Subcutaneous abdominal adipose tissue (tissue), 5 donors: ENCODE measurements at regions not wholly inside any gene's neighbourhood (a gene's known extent, or its start where the extent isn't known, plus 50 kb on each side); places are given as distances from the start of the nearest gene placed in this dataset.

Experiments
- H3K27ac ChIP-seq: one replicate; pipeline ENCODE4 v1.7.0; 2013; ENCODE audit warnings: low read depth, mild to moderate bottlenecking, inconsistent platforms, low read length, moderate library complexity
- H3K27me3 ChIP-seq, 5 donors: one replicate each; pipeline ENCODE4 v1.7.0; 2013; ENCODE audit warnings: low read length in 5 of 5, inconsistent platforms in 1 of 5; ENCODE audit not compliant: control insufficient read depth in 5 of 5, insufficient read depth in 4 of 5
- H3K36me3 ChIP-seq, 5 donors: one replicate each; pipeline ENCODE4 v1.7.0; 2013; ENCODE audit warnings: low read length in 5 of 5; ENCODE audit not compliant: control insufficient read depth in 5 of 5, insufficient read depth in 5 of 5
- H3K4me1 ChIP-seq, 5 donors: one replicate each; pipeline ENCODE4 v1.7.0; 2013; ENCODE audit warnings: low read length in 5 of 5, mild to moderate bottlenecking in 3 of 5, moderate library complexity in 1 of 5; ENCODE audit not compliant: control insufficient read depth in 5 of 5, insufficient read depth in 5 of 5
- H3K4me3 ChIP-seq, 5 donors: one replicate each; pipeline ENCODE4 v1.7.0; 2013; ENCODE audit warnings: low read length in 5 of 5, low read depth in 1 of 5
- H3K9ac ChIP-seq, 5 donors: one replicate each; pipeline ENCODE4 v1.7.0; 2013; ENCODE audit warnings: low read length in 5 of 5, mild to moderate bottlenecking in 4 of 5, moderate library complexity in 3 of 5
- H3K9me3 ChIP-seq, 5 donors: one replicate each; pipeline ENCODE4 v1.7.0; 2013; ENCODE audit warnings: low read length in 5 of 5; ENCODE audit not compliant: control insufficient read depth in 5 of 5
- donor health status: healthy.
- donor health status: healthy.
- donor health status: healthy.
- donor health status: healthy.
- donor health status: healthy.

DNA sequence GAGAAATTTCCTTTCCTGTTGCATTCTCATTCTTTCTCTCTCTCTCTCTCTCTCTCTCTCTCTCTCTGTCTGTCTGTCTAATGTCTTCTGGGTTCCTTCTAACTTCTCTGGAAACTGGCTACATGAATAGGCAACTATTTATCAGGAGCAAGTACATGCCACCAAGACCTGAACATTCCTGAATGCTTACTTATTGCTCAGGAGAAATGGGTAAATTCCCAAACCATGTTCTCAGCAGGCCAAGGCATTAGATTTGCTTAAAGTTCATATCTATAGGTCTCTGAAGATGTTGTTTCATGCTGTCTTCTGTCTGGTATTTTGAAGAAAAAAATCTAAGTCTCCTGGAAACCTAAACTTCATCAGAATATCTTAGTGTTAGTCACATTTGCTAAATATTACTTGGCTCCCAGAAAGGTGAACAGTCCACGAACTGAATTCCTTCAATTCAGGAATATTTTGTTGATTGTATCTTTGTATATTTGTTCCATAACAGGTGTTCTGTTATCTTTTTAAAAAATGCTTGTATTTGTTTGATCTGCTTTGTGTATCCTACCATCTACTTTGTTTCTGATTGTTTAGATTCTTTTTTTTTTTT is 77.2 kb upstream of the FIGN start:
- Histone ChIP-seq H3K4me3 (no peak overlapping the region), H3K27me3 (no peaks in the 10 kb centered on the region), H3K27ac (no peak overlapping the region), H3K9ac (no peak overlapping the region), H3K4me1 (no peaks in the 10 kb centered on the region), H3K9me3 (peaks cover 0 to 12% (median 4%) of the 10 kb centered on the region in 5 donors), H3K36me3 (no peaks in the 10 kb centered on the region)

DNA sequence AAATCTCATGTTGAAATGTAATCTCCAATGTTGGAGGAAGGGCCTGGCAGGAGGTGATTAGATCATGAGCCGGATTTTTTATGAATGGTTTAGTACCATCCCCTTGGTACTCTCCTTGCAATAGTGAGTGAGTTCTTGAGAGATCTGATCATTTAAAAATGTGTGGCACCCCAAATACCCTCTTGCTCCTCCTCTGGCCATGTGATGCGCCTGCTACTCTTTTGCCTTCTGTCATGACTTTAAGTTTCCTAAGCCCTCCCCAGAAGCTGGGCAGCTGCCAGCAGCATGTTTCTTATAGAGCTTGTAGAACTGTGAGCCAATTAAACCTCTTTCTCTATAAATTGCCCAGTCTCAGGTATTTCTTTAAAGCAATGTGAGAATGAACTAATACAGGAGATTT is 72.6 kb upstream of the FIGN start:
- Histone ChIP-seq H3K27ac (no peak overlapping the region), H3K9ac (no peak overlapping the region), H3K36me3 (no peaks in the 10 kb centered on the region), H3K4me1 (no peaks in the 10 kb centered on the region), H3K9me3 (peaks cover 0 to 6% (median 2%) of the 10 kb centered on the region in 5 donors), H3K4me3 (no peak overlapping the region), H3K27me3 (no peaks in the 10 kb centered on the region)

DNA sequence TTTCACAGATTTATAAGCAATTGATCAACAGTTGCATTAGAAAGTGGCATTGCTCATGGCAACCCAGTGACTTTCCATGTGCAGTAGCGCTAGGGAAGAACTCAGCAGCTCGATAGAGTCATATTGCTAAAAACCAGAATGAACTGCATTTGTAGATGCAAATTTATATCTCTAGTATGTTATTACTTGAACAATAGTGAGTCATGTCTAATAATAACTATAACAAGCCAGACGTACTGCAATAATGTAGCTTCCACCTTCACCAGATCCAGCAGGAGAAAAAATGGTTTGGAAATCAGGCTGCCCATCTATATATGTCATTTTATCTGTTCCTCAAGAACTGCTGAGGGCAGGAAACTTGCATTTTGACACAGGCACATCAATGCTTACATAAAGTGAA is 66.5 kb upstream of the FIGN start:
- no peaks in the 10 kb centered on the region for H3K36me3 ChIP-seq
- peaks cover 0 to 9% (median 0%) of the 10 kb centered on the region in 5 donors for H3K4me1 ChIP-seq
- H3K9me3 ChIP-seq: no peaks in the 10 kb centered on the region
- no peak overlapping the region for H3K27ac ChIP-seq
- H3K27me3 ChIP-seq: no peaks in the 10 kb centered on the region
- no peak overlapping the region for H3K4me3 ChIP-seq
- no peak overlapping the region for H3K9ac ChIP-seq

DNA sequence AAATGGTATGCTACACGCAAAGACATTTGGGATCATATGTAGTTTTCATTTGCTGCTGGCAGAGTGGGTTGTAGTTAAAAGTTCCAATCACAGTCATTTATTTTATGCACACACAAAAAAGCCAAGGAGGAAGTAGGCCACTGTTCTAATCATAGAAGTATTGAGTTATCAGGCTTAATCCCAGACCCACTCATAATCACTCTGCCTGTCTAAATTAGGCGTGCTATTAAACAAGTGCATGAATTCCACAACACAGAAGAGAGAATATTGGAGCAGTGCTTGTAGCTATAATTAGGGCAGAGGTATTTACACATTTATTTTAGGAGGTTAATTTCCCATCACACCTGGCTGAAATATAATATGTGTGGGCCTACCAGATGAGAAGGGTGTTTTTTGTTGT is 65.7 kb upstream of the FIGN start:
- H3K9me3 ChIP-seq: no peaks in the 10 kb centered on the region
- no peaks in the 10 kb centered on the region for H3K36me3 ChIP-seq
- no peaks in the 10 kb centered on the region for H3K27me3 ChIP-seq
- no peak overlapping the region for H3K27ac ChIP-seq
- H3K9ac ChIP-seq: peak overlapping the region in 1 of 5 donors; percentile 31
- H3K4me1 ChIP-seq: peaks cover 0 to 9% (median 0%) of the 10 kb centered on the region in 5 donors
- no peak overlapping the region for H3K4me3 ChIP-seq

DNA sequence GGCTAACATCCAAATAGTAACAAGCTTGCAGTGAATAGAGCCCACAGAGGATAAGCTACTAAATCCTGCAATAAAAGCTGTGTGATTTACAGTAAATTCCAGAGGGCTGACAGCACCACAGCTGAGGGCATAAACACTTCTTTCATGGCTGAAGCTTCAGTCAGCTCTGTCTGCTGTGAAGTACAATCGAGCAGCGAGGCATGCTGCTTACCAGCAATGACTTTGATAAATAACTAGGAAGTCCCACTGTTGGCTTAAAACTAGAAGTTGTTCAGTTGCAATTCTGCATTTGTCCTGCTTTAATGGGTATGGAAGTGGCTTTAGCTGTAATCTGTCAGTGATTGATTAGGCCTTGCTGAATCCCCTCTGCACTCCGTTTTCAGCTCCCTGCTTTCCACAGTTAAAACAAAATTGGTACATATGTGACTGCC is 65.2 kb upstream of the FIGN start:
- H3K36me3 ChIP-seq: no peaks in the 10 kb centered on the region
- H3K27ac ChIP-seq: no peak overlapping the region
- peak overlapping the region in 2 of 5 donors; percentile 31 to 39 for H3K9ac ChIP-seq
- no peaks in the 10 kb centered on the region for H3K9me3 ChIP-seq
- no peaks in the 10 kb centered on the region for H3K27me3 ChIP-seq
- H3K4me3 ChIP-seq: no peak overlapping the region
- H3K4me1 ChIP-seq: peaks cover 0 to 9% (median 0%) of the 10 kb centered on the region in 5 donors

DNA sequence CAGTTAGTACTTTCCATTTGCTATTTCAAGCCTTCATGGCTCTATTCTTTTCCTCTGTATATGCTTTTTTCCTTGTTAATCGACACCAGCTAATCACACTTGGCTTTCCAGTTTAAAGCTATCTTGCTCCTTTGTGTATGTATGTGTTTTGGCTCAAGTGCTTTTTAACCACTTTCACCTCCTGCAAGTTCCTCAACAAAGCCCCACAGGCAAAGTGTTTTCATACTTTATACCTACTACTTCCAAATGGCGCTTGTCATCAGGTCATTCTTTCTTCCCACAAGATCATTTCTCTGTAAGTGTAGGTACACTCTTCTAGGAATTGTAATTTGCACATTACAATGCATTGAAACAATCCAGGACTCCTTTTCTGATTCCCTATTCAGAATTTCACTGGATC is 64.0 kb upstream of the FIGN start:
- H3K27ac ChIP-seq: no peak overlapping the region
- H3K9ac ChIP-seq: no peak overlapping the region
- H3K9me3 ChIP-seq: no peaks in the 10 kb centered on the region
- no peak overlapping the region for H3K4me3 ChIP-seq
- no peaks in the 10 kb centered on the region for H3K36me3 ChIP-seq
- H3K27me3 ChIP-seq: no peaks in the 10 kb centered on the region
- peaks cover 0 to 9% (median 0%) of the 10 kb centered on the region in 5 donors for H3K4me1 ChIP-seq

DNA sequence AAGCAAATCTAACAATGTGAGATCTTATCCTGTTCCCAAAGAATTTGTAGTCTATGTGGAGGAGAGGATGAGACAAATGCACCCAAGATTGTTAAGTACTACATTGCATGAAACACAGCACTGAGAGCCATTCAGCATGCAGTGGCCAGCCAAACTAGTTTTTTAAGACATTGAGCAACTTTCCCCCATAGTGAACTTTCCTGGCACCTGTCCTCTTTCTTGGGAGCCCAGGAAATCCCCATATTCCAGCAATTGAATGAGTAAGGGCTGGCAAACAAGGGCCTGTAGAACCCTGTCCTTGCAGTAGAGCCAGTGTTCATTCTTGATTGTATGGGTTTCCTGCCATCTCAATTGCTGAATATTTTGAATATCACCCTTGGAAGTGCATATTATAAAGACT is 58.8 kb upstream of the FIGN start:
- Histone ChIP-seq H3K9ac (no peak overlapping the region), H3K36me3 (no peaks in the 10 kb centered on the region), H3K4me1 (peaks cover 0 to 3% (median 0%) of the 10 kb centered on the region in 5 donors), H3K4me3 (no peak overlapping the region), H3K27me3 (no peaks in the 10 kb centered on the region), H3K9me3 (no peaks in the 10 kb centered on the region), H3K27ac (no peak overlapping the region)
